ENCODE measurements at regions not wholly inside any gene's neighbourhood (a gene's known extent, or its start where the extent isn't known, plus 50 kb on each side); places are given as distances from the start of the nearest gene placed in this dataset.

DNA sequence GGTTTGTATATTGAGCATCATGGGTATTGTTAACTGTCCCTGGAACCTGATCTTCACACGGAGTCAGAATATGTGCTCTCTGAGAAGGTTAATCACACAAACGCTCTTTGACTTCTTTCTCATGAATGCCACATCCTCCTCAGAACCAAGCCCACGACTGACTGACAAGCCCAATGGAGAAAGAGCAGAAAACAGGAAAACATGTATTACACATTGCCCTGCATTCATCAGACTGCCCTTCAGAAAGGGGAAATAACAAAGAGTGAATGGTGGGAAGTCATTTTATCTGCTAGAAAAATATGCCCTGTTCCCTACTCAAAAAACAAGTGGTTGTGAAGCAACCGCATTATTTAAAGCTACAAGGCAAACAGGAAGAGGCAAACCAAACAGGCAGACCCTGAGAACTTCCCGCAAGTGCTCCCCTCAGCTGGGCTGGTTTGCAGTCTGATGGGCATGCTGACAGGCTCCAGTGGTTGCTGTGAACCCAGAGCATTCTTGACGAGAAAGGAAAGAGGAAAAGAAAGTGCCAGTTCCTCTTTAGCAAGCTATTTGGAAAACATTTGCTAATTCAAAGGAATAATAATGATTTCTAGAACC lies 172.9 kb upstream of the SETBP1 start:
- Histone ChIP-seq H3K27ac (no peak overlapping the region), H3K9me3 (no peaks in the 10 kb centered on the region), H3K36me3 (no peaks in the 10 kb centered on the region), H3K4me3 (no peak overlapping the region), H3K4me1 (no peaks in the 10 kb centered on the region), H3K27me3 (no peaks in the 10 kb centered on the region)
- TF ChIP-seq, protein P1, sequence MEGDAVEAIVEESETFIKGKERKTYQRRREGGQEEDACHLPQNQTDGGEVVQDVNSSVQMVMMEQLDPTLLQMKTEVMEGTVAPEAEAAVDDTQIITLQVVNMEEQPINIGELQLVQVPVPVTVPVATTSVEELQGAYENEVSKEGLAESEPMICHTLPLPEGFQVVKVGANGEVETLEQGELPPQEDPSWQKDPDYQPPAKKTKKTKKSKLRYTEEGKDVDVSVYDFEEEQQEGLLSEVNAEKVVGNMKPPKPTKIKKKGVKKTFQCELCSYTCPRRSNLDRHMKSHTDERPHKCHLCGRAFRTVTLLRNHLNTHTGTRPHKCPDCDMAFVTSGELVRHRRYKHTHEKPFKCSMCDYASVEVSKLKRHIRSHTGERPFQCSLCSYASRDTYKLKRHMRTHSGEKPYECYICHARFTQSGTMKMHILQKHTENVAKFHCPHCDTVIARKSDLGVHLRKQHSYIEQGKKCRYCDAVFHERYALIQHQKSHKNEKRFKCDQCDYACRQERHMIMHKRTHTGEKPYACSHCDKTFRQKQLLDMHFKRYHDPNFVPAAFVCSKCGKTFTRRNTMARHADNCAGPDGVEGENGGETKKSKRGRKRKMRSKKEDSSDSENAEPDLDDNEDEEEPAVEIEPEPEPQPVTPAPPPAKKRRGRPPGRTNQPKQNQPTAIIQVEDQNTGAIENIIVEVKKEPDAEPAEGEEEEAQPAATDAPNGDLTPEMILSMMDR (IDR thresholded peaks at IDR 0.05): no peak
- intact Hi-C loops (cut with DNase I; ENCODE audit: low total_unique reads): no loop called here
- peak; percentile 45 to 67 for DNase-seq

DNA sequence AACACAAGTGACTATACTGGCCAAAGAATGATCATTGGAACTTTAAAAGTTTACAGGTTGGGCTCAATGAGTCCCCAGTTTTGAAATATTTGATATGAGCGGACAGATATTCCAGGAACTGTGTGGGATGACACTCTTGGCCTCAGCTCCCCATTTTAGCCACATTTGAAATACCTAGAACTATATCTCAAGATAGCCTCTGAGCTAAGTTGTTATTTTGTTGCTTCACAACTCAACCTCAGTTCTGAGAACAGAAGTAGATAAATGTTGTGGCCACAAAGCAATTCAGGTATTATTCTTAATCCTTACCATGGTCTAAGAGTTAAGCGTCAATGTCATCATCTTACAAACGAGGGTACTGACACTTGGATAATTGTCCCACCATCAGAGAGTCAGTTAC lies 172.2 kb upstream of the SETBP1 start:
- H3K9me3 ChIP-seq: no peaks in the 10 kb centered on the region
- H3K36me3 ChIP-seq: no peaks in the 10 kb centered on the region
- H3K27me3 ChIP-seq: no peaks in the 10 kb centered on the region
- no peak overlapping the region for H3K27ac ChIP-seq
- intact Hi-C loops (cut with DNase I; ENCODE audit: low total_unique reads): no loop called here
- DNase-seq: no peak
- no peak overlapping the region for H3K4me3 ChIP-seq
- no peaks in the 10 kb centered on the region for H3K4me1 ChIP-seq
- TF ChIP-seq, protein P1 (IDR thresholded peaks at IDR 0.05): no peak

DNA sequence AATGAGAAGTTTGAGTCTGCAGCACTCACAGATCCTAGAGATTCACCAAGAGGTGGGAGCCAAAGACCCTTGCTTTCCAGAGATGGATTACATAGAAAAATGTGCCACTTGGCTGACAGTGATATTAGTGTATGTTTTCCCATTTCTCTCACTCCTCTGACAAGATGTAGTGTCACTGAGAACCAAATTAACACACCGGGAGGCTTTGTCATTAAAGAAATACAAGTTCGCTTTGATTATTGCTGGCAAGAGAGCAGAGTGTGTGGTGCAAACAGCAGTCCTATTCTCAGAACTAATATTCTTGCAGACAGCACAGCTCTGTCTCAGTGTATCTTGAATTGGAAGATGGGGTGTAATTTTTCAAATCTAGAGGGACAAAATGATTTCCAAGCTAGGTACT lies 171.6 kb upstream of the SETBP1 start:
- TF ChIP-seq, protein P1 (IDR thresholded peaks at IDR 0.05): no peak
- Histone ChIP-seq H3K4me3 (no peak overlapping the region), H3K9me3 (no peaks in the 10 kb centered on the region), H3K4me1 (no peaks in the 10 kb centered on the region), H3K36me3 (no peaks in the 10 kb centered on the region), H3K27ac (no peak overlapping the region), H3K27me3 (no peaks in the 10 kb centered on the region)
- DNase-seq: no peak
- intact Hi-C loops (cut with DNase I; ENCODE audit: low total_unique reads): no loop called here

DNA sequence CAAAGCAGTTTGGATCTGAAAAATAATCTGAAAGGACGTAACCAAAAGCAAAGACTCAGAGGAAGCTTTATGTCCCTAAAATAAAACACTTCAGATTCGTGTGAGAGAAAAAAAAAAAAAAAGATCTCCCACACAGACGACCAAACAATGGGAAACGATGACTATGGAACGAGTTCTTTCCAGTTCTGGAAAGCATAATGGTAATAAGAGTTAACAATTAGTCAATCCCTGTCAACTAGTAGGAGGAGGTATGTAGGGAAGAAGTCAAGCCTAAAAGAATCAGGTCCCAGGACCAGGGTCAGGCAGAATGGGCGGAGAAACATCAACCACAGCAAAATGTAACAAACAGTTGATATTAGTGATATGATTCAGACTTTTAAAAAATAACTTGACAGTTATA lies 170.3 kb upstream of the SETBP1 start:
- no peak overlapping the region for H3K27ac ChIP-seq
- no peaks in the 10 kb centered on the region for H3K27me3 ChIP-seq
- no peaks in the 10 kb centered on the region for H3K36me3 ChIP-seq
- DNase-seq: no peak
- no peak overlapping the region for H3K4me3 ChIP-seq
- intact Hi-C loops (cut with DNase I; ENCODE audit: low total_unique reads): no loop called here
- no peaks in the 10 kb centered on the region for H3K9me3 ChIP-seq
- TF ChIP-seq, protein P1 (IDR thresholded peaks at IDR 0.05): no peak
- H3K4me1 ChIP-seq: no peaks in the 10 kb centered on the region

DNA sequence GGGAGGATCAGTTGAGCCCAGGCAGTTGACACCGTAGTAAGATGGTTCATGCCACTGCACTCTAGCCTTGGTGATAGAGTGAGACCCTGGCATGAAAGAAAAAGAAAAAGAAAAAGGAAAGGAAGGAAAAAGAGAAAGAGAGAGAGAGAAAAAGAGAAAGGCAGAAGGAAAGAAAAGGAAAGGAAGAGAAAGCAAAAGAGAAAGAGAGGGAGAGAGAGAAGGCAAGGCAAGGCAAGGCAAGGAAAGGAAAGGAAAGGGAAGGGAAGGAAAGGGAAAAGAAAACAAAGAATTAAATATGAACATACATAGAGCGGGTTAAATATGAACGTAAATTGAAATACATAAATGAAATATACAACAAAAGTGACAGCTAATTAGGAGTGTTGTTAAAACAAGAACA lies 167.5 kb upstream of the SETBP1 start:
- TF ChIP-seq, protein P1 (IDR thresholded peaks at IDR 0.05): no peak
- Histone ChIP-seq H3K9me3 (no peaks in the 10 kb centered on the region), H3K4me3 (no peak overlapping the region), H3K27me3 (no peaks in the 10 kb centered on the region), H3K27ac (no peak overlapping the region), H3K36me3 (no peaks in the 10 kb centered on the region), H3K4me1 (no peaks in the 10 kb centered on the region)
- intact Hi-C loops (cut with DNase I; ENCODE audit: low total_unique reads): no loop called here
- no peak for DNase-seq

DNA sequence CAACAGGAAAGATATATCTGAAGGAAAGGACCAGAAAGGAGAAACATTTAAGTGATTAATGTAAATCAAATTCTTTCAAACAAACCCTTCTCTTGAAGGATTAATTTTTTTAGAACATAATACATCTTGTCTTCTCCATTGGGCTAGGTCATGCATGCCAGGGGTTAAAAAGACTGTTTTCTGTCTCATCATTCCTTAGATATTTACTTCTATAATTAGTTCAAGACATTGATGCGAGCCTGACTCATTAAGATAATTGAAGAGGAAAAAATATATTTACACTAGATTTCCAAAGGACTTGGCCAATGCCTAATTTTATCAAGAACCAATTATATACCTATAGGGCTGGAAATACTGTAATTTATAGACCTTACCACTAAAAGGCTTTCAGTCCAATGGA lies 166.6 kb upstream of the SETBP1 start:
- H3K27ac ChIP-seq: no peak overlapping the region
- TF ChIP-seq, protein P1 (IDR thresholded peaks at IDR 0.05): no peak
- no peaks in the 10 kb centered on the region for H3K4me1 ChIP-seq

More for the DNA sequence above, 166.6 kb upstream of the SETBP1 start:
- no peaks in the 10 kb centered on the region for H3K36me3 ChIP-seq
- no peaks in the 10 kb centered on the region for H3K9me3 ChIP-seq
- intact Hi-C loops (cut with DNase I; ENCODE audit: low total_unique reads): no loop called here
- H3K27me3 ChIP-seq: no peaks in the 10 kb centered on the region
- H3K4me3 ChIP-seq: no peak overlapping the region
- DNase-seq: no peak

Data from tibial artery (tissue), 4 donors.